Kidney (tissue), 13 donors: ENCODE measurements at regions not wholly inside any gene's neighbourhood (a gene's known extent, or its start where the extent isn't known, plus 50 kb on each side); places are given as distances from the start of the nearest gene placed in this dataset.

Experiments used
- DNase-seq, 5 donors: peaks; one replicate each; pipeline ENCODE4 v3.0.0-alpha.2; 2013 to 2020
- FAIRE-seq: peaks from 2 replicates; lab custom pipeline; 2012; peaks lifted over from hg19 to GRCh38; lab: Jason Lieb, UNC
- H3K27ac ChIP-seq, 2 donors: one replicate each; pipeline ENCODE4 v1.7.0; 2013; ENCODE audit warnings: low read depth in 2 of 2, low read length in 2 of 2, inconsistent platforms in 1 of 2
- H3K27me3 ChIP-seq: one replicate; pipeline ENCODE4 v1.7.1; 2013; ENCODE audit warnings: low read length, inconsistent platforms; ENCODE audit not compliant: control insufficient read depth, insufficient read depth
- H3K36me3 ChIP-seq, 3 donors: one replicate each; pipeline versions ENCODE4 v1.7.0 to v1.7.1; 2013; ENCODE audit warnings: low read length in 3 of 3, control low read depth in 1 of 3, inconsistent platforms in 1 of 3; ENCODE audit not compliant: insufficient read depth in 3 of 3, control insufficient read depth in 2 of 3
- H3K4me1 ChIP-seq, 3 donors: one replicate each; pipeline versions ENCODE4 v1.7.0 to v1.7.1; 2013; ENCODE audit warnings: low read length in 3 of 3, inconsistent platforms in 1 of 3, low read depth in 1 of 3; ENCODE audit not compliant: control insufficient read depth in 2 of 3, insufficient read depth in 2 of 3
- H3K4me3 ChIP-seq, 3 donors: one replicate each; pipeline versions ENCODE4 v1.7.0 to v1.8.1; 2013; ENCODE audit warnings: low read length in 3 of 3, control low read depth in 1 of 3, inconsistent platforms in 1 of 3
- H3K9ac ChIP-seq, 3 donors: one replicate each; pipeline versions ENCODE4 v1.7.0 to v1.7.1; 2013; ENCODE audit warnings: low read length in 3 of 3, control low read depth in 1 of 3, inconsistent platforms in 1 of 3
- H3K9me3 ChIP-seq, 3 donors: one replicate each; pipeline versions ENCODE4 v1.7.0 to v1.7.1; 2013; ENCODE audit warnings: low read length in 3 of 3, control low read depth in 1 of 3, inconsistent platforms in 1 of 3; ENCODE audit not compliant: control insufficient read depth in 2 of 3, insufficient read depth in 1 of 3
- intact Hi-C: fragments of 100-400 bp; cut with DNase I; formaldehyde crosslinking; loops from one replicate; pipeline ENCODE4 v1.11.1; 2022
- TF ChIP-seq, protein P1 (sequence below): IDR thresholded peaks from 3 replicates; pipeline ENCODE4 v1.5.1; 2012; ENCODE audit warnings: mild to moderate bottlenecking, moderate library complexity, borderline replicate concordance; ENCODE audit not compliant: insufficient read depth; ENCODE audit errors: extremely low read depth
- donor health status: control.
- donor health status: control.
- donor health status: control.
- donor health status: control.
- donor health status: control.
- donor health status: DM: yes; HTN: yes; CAD: no.
- donor health status: Normal renal cell carcinoma (clear cell type).

DNA sequence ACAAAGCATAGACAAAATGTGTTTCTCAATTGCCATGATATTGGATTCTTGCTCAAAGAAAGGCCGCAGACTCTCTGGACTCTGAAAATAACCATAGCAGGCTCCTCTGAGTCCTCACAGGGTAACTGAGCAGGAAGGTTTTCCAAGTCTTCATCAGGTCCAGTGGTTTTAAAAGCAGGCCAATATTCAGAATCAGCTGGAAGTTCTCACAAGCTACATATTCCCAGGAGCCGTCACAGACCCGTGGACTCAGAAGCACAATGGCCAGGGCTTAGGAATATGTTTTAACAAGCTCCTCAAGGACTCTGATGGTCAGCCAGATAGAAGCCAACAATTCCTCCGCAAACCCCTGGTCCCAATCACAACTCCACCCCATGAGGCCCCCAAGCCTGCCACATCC lies 256.1 kb upstream of the ADAMTS9 start:
- FAIRE-seq = no peak
- no peaks in the 10 kb centered on the region for H3K27me3 ChIP-seq
- peaks cover 0 to 3% (median 0%) of the 10 kb centered on the region in 3 donors for H3K36me3 ChIP-seq
- H3K9ac ChIP-seq = no peak overlapping the region
- peaks cover 0 to 16% (median 4%) of the 10 kb centered on the region in 3 donors for H3K4me1 ChIP-seq
- TF ChIP-seq, protein P1, sequence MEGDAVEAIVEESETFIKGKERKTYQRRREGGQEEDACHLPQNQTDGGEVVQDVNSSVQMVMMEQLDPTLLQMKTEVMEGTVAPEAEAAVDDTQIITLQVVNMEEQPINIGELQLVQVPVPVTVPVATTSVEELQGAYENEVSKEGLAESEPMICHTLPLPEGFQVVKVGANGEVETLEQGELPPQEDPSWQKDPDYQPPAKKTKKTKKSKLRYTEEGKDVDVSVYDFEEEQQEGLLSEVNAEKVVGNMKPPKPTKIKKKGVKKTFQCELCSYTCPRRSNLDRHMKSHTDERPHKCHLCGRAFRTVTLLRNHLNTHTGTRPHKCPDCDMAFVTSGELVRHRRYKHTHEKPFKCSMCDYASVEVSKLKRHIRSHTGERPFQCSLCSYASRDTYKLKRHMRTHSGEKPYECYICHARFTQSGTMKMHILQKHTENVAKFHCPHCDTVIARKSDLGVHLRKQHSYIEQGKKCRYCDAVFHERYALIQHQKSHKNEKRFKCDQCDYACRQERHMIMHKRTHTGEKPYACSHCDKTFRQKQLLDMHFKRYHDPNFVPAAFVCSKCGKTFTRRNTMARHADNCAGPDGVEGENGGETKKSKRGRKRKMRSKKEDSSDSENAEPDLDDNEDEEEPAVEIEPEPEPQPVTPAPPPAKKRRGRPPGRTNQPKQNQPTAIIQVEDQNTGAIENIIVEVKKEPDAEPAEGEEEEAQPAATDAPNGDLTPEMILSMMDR = no peak
- peak overlapping the region in 1 of 2 donors; percentile 45 for H3K27ac ChIP-seq
- H3K9me3 ChIP-seq = no peaks in the 10 kb centered on the region
- no peak overlapping the region for H3K4me3 ChIP-seq
- DNase-seq = no peak
- intact Hi-C loops = no loop called here

- TF ChIP-seq, protein P1 = no peak
- no peak for DNase-seq
- Histone ChIP-seq H3K27me3 (no peaks in the 10 kb centered on the region), H3K9ac (no peak overlapping the region), H3K4me1 (peaks cover 0 to 19% (median 3%) of the 10 kb centered on the region in 3 donors), H3K36me3 (peaks cover 0 to 6% (median 0%) of the 10 kb centered on the region in 3 donors), H3K27ac (no peak overlapping the region), H3K4me3 (no peak overlapping the region), H3K9me3 (no peaks in the 10 kb centered on the region)
- no peak for FAIRE-seq
- intact Hi-C loops = no loop called here
These were observed 253.0 kb upstream of the ADAMTS9 start for GRCh38 chr3:64940596-64941348.

DNA sequence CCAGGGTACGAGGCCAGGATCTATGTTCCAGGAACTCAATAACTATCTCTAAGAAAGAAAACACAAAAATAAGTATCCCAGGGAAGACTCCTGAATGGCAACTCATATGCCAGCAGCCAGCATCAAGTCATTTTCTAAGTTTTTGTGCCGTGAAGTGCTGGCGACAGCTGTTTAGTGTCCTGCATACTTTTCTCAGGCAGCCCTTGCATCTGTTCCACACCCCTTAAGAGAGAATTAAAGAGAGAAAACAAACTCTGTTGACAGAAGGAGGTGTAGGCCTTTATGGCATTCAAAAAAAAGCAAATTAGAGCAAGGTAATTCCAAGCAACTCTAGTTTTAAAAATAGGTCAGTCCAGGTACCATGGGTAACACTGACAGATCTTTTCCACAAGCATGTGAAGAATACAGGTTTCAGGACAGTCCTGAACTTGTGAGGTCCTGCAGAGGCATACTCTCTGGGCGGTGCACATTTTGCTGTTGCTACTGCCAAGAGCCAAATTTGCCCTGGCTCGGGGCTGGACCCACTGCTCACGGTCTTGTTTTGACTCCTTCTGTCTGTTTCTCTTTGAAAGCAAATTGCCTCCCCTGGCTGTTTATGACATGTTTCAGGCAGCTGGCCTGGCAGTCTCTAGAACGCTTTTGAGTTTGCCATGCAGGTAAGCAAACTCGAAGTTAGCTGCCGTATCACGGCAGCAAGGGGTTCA lies 252.1 kb upstream of the ADAMTS9 start:
- DNase-seq (no peak), FAIRE-seq (no peak)
- TF ChIP-seq, protein P1 = no peak
- H3K9me3 ChIP-seq = no peaks in the 10 kb centered on the region
- H3K36me3 ChIP-seq = peaks cover 0 to 6% (median 0%) of the 10 kb centered on the region in 3 donors
- H3K4me3 ChIP-seq = no peak overlapping the region
- no peak overlapping the region for H3K9ac ChIP-seq
- no peaks in the 10 kb centered on the region for H3K27me3 ChIP-seq
- H3K27ac ChIP-seq = no peak overlapping the region
- H3K4me1 ChIP-seq = peaks cover 0 to 18% (median 0%) of the 10 kb centered on the region in 3 donors
- intact Hi-C loops = no loop called here
